ENCODE measurements at regions not wholly inside any gene's neighbourhood (a gene's known extent, or its start where the extent isn't known, plus 50 kb on each side); places are given as distances from the start of the nearest gene placed in this dataset.

- no peak for DNase-seq
Observed at GRCh38 chr19:28026636-28027035, 1186.3 kb downstream of the UQCRFS1 start.

- no peak for DNase-seq
Observed at GRCh38 chr19:28024920-28025319, 1188.0 kb downstream of the UQCRFS1 start.

- no peak for DNase-seq
Observed at GRCh38 chr19:28023064-28023463, 1189.9 kb downstream of the UQCRFS1 start.

GRCh38 chr19:28022506-28022905 is 1190.4 kb downstream of the UQCRFS1 start:
- DNase-seq = no peak

GRCh38 chr19:28021259-28022185 is 1191.4 kb downstream of the UQCRFS1 start:
- DNase-seq = no peak

GRCh38 chr19:28020619-28021258 is 1192.2 kb downstream of the UQCRFS1 start:
- DNase-seq = no peak

GRCh38 chr19:28019901-28020300 is 1193.0 kb downstream of the UQCRFS1 start:
- no peak for DNase-seq

GRCh38 chr19:28019371-28019770 is 1193.6 kb downstream of the UQCRFS1 start:
- no peak for DNase-seq

- no peak for DNase-seq
Observed at GRCh38 chr19:28018499-28018898, 1194.5 kb downstream of the UQCRFS1 start.

- DNase-seq = no peak
Observed at GRCh38 chr19:28014615-28015405, 1198.1 kb downstream of the UQCRFS1 start.

- no peak for DNase-seq
Observed at GRCh38 chr19:28012361-28012760, 1200.6 kb downstream of the UQCRFS1 start.

- DNase-seq = no peak
Observed at GRCh38 chr19:28010656-28011055, 1202.3 kb downstream of the UQCRFS1 start.

GRCh38 chr19:28009696-28010095 is 1203.3 kb downstream of the UQCRFS1 start:
- DNase-seq = no peak

GRCh38 chr19:28008695-28009094 is 1204.3 kb downstream of the UQCRFS1 start:
- DNase-seq = no peak

GRCh38 chr19:28003543-28003942 is 1209.4 kb downstream of the UQCRFS1 start:
- DNase-seq = no peak

- DNase-seq = no peak
Observed at GRCh38 chr19:27997069-27997468, 1215.9 kb downstream of the UQCRFS1 start.

- DNase-seq = no peak
Observed at GRCh38 chr19:27993619-27994570, 1219.1 kb downstream of the UQCRFS1 start.

- DNase-seq = no peak
Observed at GRCh38 chr19:27986299-27986698, 1226.7 kb downstream of the UQCRFS1 start.

GRCh38 chr19:27975419-27976005 is 1237.4 kb downstream of the UQCRFS1 start:
- DNase-seq = no peak

GRCh38 chr19:27974082-27974513 is 1238.9 kb downstream of the UQCRFS1 start:
- DNase-seq = no peak

- no peak for DNase-seq
Observed at GRCh38 chr19:27972291-27973040, 1240.5 kb downstream of the UQCRFS1 start.

Measured in activated effector memory CD4-positive, alpha-beta T cell treated with anti-CD3 and anti-CD28 coated beads, Interleukin-2, amount 50 U/mL, for 16 hours (primary cell).